MCF 10A (cell line): ENCODE measurements at regions not wholly inside any gene's neighbourhood (a gene's known extent, or its start where the extent isn't known, plus 50 kb on each side); places are given as distances from the start of the nearest gene placed in this dataset.

ENCODE experiments used
- BruUV-seq: library from RNA; stranded (reverse); fragments of 400-500 nt; replicated peaks from 2 replicates; lab custom pipeline; 2021; lab: Mats Ljungman, UMichigan
- CTCF ChIA-PET: fragments of 300-600 bp; sonication (Branson Sonifier 250); formaldehyde crosslinking; extraction: SDS; loops from one replicate; lab custom pipeline; 2021; ENCODE audit warnings: antibody characterized with exemption, inconsistent platforms; lab: Yijun Ruan, JAX
- POLR2A ChIA-PET: fragments of 300-600, 350-650 bp; sonication (Branson Sonifier 250); formaldehyde crosslinking; extraction: SDS; loops from one replicate; lab custom pipeline; 2020; ENCODE audit warnings: antibody characterized with exemption, inconsistent platforms; lab: Yijun Ruan, JAX
- DNase-seq: peaks from one replicate; pipeline ENCODE4 v3.0.0-alpha.2; 2018; ENCODE audit not compliant: unreplicated experiment
- H3K27ac Mint-ChIP-seq: one replicate; pipeline ENCODE4 v1.8.0; 2022; ENCODE audit warnings: mild to moderate bottlenecking, low read depth, mixed read lengths; ENCODE audit not compliant: unreplicated experiment
- H3K27me3 Mint-ChIP-seq: one replicate; pipeline ENCODE4 v1.8.0; 2022; ENCODE audit warnings: mixed read lengths; ENCODE audit not compliant: insufficient read depth, unreplicated experiment
- H3K36me3 Mint-ChIP-seq: one replicate; pipeline ENCODE4 v1.8.0; 2022; ENCODE audit warnings: mild to moderate bottlenecking, moderate library complexity, mixed read lengths; ENCODE audit not compliant: insufficient read depth, unreplicated experiment
- H3K4me1 Mint-ChIP-seq: one replicate; pipeline ENCODE4 v1.8.0; 2022; ENCODE audit warnings: mixed read lengths; ENCODE audit not compliant: insufficient read depth, unreplicated experiment
- H3K4me3 Mint-ChIP-seq: one replicate; pipeline ENCODE4 v1.8.0; 2022; ENCODE audit warnings: mild to moderate bottlenecking, moderate library complexity, mixed read lengths; ENCODE audit not compliant: unreplicated experiment
- H3K9me3 Mint-ChIP-seq: one replicate; pipeline ENCODE4 v1.8.0; 2022; ENCODE audit warnings: mixed read lengths; ENCODE audit not compliant: unreplicated experiment
- CTCF ChIP-seq: fragments of 200-600 bp; IDR thresholded peaks from one replicate; pipeline ENCODE4 v1.8.0; 2022; ENCODE audit warnings: antibody characterized with exemption, mild to moderate bottlenecking; ENCODE audit not compliant: unreplicated experiment
- intact Hi-C: fragments of 100-400 bp; cut with micrococcal nuclease; formaldehyde crosslinking; loops from 2 replicates; pipeline ENCODE4 v1.14.1; 2022

GRCh38 chr20:7085467-7085866 is 318.0 kb downstream of the BMP2 start:
- no TSS peak for BruUV-seq
- ChIA-PET CTCF (interaction anchor here (0.7 kb wide), 1 partner anchor 120 kb away, joined by 3 read pairs; no protein-coding TSS in a partner anchor), POLR2A (interaction anchor here (0.6 kb wide), 1 partner anchor 75 kb away, joined by 3 read pairs; no protein-coding TSS in a partner anchor)
- Mint-ChIP-seq H3K9me3 (no peaks in the 10 kb centered on the region), H3K36me3 (peaks cover 7% of the 10 kb centered on the region), H3K4me1 (no peaks in the 10 kb centered on the region), H3K27ac (no peak overlapping the region), H3K27me3 (no peaks in the 10 kb centered on the region), H3K4me3 (no peak overlapping the region)
- intact Hi-C loops = no loop called here
- TF ChIP-seq CTCF = no peak
- DNase-seq = no peak

- Mint-ChIP-seq H3K4me1 (no peaks in the 10 kb centered on the region), H3K27me3 (no peaks in the 10 kb centered on the region), H3K27ac (no peak overlapping the region), H3K4me3 (no peak overlapping the region), H3K36me3 (peaks cover 7% of the 10 kb centered on the region), H3K9me3 (no peaks in the 10 kb centered on the region)
- DNase-seq = no peak
- no TSS peak for BruUV-seq
- intact Hi-C loops = no loop called here
- ChIA-PET CTCF (no interaction called here), POLR2A (no interaction called here)
- no peak for TF ChIP-seq CTCF
Observed at GRCh38 chr20:7087803-7088202, 320.3 kb downstream of the BMP2 start.

- CTCF ChIA-PET = interaction anchor here (1.2 to 1.4 kb wide), 3 partner anchors 24 to 270 kb away, joined by 4 to 5 read pairs (median 5); no protein-coding TSS in a partner anchor
- no TSS peak for BruUV-seq
Observed at GRCh38 chr20:7090001-7090400, 322.5 kb downstream of the BMP2 start.

GRCh38 chr20:7090811-7091210 is 323.3 kb downstream of the BMP2 start:
- Mint-ChIP-seq H3K27me3 (no peaks in the 10 kb centered on the region), H3K36me3 (peaks cover 4% of the 10 kb centered on the region), H3K4me3 (no peak overlapping the region), H3K4me1 (no peaks in the 10 kb centered on the region), H3K9me3 (no peaks in the 10 kb centered on the region), H3K27ac (no peak overlapping the region)
- intact Hi-C loops = loop anchor here (5.0 to 10.0 kb wide), 3 partner anchors 506 to 916 kb away; no protein-coding TSS in a partner anchor
- no peak for TF ChIP-seq CTCF
- no TSS peak for BruUV-seq
- DNase-seq = no peak
- ChIA-PET POLR2A (interaction anchor here (1.0 to 1.1 kb wide), 2 partner anchors 10 to 97 kb away, joined by 4 to 5 read pairs; no protein-coding TSS in a partner anchor), CTCF (interaction anchor here (0.6 to 1.4 kb wide), 6 partner anchors 23 to 271 kb away, joined by 3 to 5 read pairs (median 4); no protein-coding TSS in a partner anchor)

More at GRCh38 chr20:7090001-7090400, 322.5 kb downstream of the BMP2 start:
- Mint-ChIP-seq H3K4me3 (no peak overlapping the region), H3K27ac (no peak overlapping the region), H3K4me1 (no peaks in the 10 kb centered on the region), H3K27me3 (no peaks in the 10 kb centered on the region), H3K36me3 (peaks cover 7% of the 10 kb centered on the region), H3K9me3 (no peaks in the 10 kb centered on the region)
- DNase-seq = no peak
- no peak for TF ChIP-seq CTCF
- intact Hi-C loops = loop anchor here (5.0 to 10.0 kb wide), 3 partner anchors 505 to 915 kb away; no protein-coding TSS in a partner anchor
- POLR2A ChIA-PET = interaction anchor here (1.0 kb wide), 1 partner anchor 96 kb away, joined by 5 read pairs; no protein-coding TSS in a partner anchor
